Activated CD4-positive, alpha-beta T cell treated with anti-CD3 and anti-CD28 coated beads for 4 hours (primary cell): ENCODE measurements at regions not wholly inside any gene's neighbourhood (a gene's known extent, or its start where the extent isn't known, plus 50 kb on each side); places are given as distances from the start of the nearest gene placed in this dataset.
A peak's percentile ranks its signal among the peaks of the same experiment; 100 is the strongest.

Source experiments
- DNase-seq, 2 donors: peaks; one replicate each; pipeline ENCODE4 v3.0.0-alpha.2; 2020

- DNase-seq: no peak
Observed at GRCh38 chr5:88144219-88145001, 124.2 kb downstream of the TMEM161B start.

GRCh38 chr5:88143693-88144218 is 124.9 kb downstream of the TMEM161B start:
- no peak for DNase-seq

- no peak for DNase-seq
Observed at GRCh38 chr5:88142886-88143692, 125.6 kb downstream of the TMEM161B start.

- DNase-seq: no peak
Observed at GRCh38 chr5:88142636-88142885, 126.1 kb downstream of the TMEM161B start.

- peak; percentile 62 to 63 for DNase-seq
Observed at GRCh38 chr5:88140856-88141752, 127.5 kb downstream of the TMEM161B start.

GRCh38 chr5:88140396-88140855 is 128.2 kb downstream of the TMEM161B start:
- DNase-seq: no peak

GRCh38 chr5:88130211-88130815 is 138.3 kb downstream of the TMEM161B start:
- no peak for DNase-seq

- DNase-seq: no peak
Observed at GRCh38 chr5:88128813-88129212, 139.8 kb downstream of the TMEM161B start.

- no peak for DNase-seq
Observed at GRCh38 chr5:88119535-88120125, 149.0 kb downstream of the TMEM161B start.

- DNase-seq: no peak
Observed at GRCh38 chr5:88118179-88118578, 150.5 kb downstream of the TMEM161B start.

- DNase-seq: no peak
Observed at GRCh38 chr5:88117546-88117945, 151.1 kb downstream of the TMEM161B start.

- no peak for DNase-seq
Observed at GRCh38 chr5:88116396-88116795, 152.2 kb downstream of the TMEM161B start.

- no peak for DNase-seq
Observed at GRCh38 chr5:88115211-88115610, 153.4 kb downstream of the TMEM161B start.

GRCh38 chr5:88113429-88113828 is 155.2 kb downstream of the TMEM161B start:
- DNase-seq: no peak

GRCh38 chr5:88109818-88110217 is 158.8 kb downstream of the TMEM161B start:
- DNase-seq: no peak

- no peak for DNase-seq
Observed at GRCh38 chr5:88108490-88109279, 160.0 kb downstream of the TMEM161B start.

- DNase-seq: no peak
Observed at GRCh38 chr5:88094906-88095496, 173.6 kb downstream of the TMEM161B start.

- DNase-seq: no peak
Observed at GRCh38 chr5:88094403-88094802, 174.2 kb downstream of the TMEM161B start.

GRCh38 chr5:88093765-88094164 is 174.9 kb downstream of the TMEM161B start:
- no peak for DNase-seq

GRCh38 chr5:88092958-88093605 is 175.6 kb downstream of the TMEM161B start:
- DNase-seq: no peak
